Activated CD4-positive, alpha-beta T cell treated with anti-CD3 and anti-CD28 coated beads, Interleukin-10, Interleukin-2, amounts not matched to agents 100 ng/mL and 50 ng/mL, durations not matched to agents 16 hours and 8 hours (primary cell): ENCODE measurements at regions not wholly inside any gene's neighbourhood (a gene's known extent, or its start where the extent isn't known, plus 50 kb on each side); places are given as distances from the start of the nearest gene placed in this dataset.
"Not testable (repeated sequence)": the region's sequence is repeated elsewhere in the genome, so short reads cannot be mapped to it uniquely, and the experiment has no call there.

Experiments
- DNase-seq: peaks from one replicate; pipeline ENCODE4 v3.0.0-alpha.2; 2020

- DNase-seq, result no peak
Observed at GRCh38 chr12:131251336-131252101, 297.8 kb downstream of the ADGRD1 start.

GRCh38 chr12:131253376-131254026 is 299.8 kb downstream of the ADGRD1 start:
- no peak for DNase-seq

GRCh38 chr12:131254374-131254773 is 300.7 kb downstream of the ADGRD1 start:
- no peak for DNase-seq

- no peak for DNase-seq
Observed at GRCh38 chr12:131258398-131258797, 304.7 kb downstream of the ADGRD1 start.

GRCh38 chr12:131260251-131260905 is 306.7 kb downstream of the ADGRD1 start:
- DNase-seq, result no peak

GRCh38 chr12:131260954-131261353 is 307.2 kb downstream of the ADGRD1 start:
- no peak for DNase-seq

GRCh38 chr12:131261906-131262305 is 308.2 kb downstream of the ADGRD1 start:
- no peak for DNase-seq

GRCh38 chr12:131263626-131264025 is 309.9 kb downstream of the ADGRD1 start:
- DNase-seq, result no peak

- DNase-seq, result no peak
Observed at GRCh38 chr12:131264635-131265034, 310.9 kb downstream of the ADGRD1 start.

GRCh38 chr12:131266591-131267467 is 313.1 kb downstream of the ADGRD1 start:
- DNase-seq, result no peak

- DNase-seq, result no peak
Observed at GRCh38 chr12:131267576-131267975, 313.9 kb downstream of the ADGRD1 start.

GRCh38 chr12:131268123-131268522 is 314.4 kb downstream of the ADGRD1 start:
- not testable (repeated sequence) for DNase-seq

GRCh38 chr12:131268571-131268970 is 314.9 kb downstream of the ADGRD1 start:
- DNase-seq, result not testable (repeated sequence)

- DNase-seq, result no peak
Observed at GRCh38 chr12:131269551-131269950, 315.8 kb downstream of the ADGRD1 start.

GRCh38 chr12:131269977-131270376 is 316.3 kb downstream of the ADGRD1 start:
- not testable (repeated sequence) for DNase-seq

- no peak for DNase-seq
Observed at GRCh38 chr12:131271724-131272123, 318.0 kb downstream of the ADGRD1 start.

GRCh38 chr12:131272283-131272814 is 318.6 kb downstream of the ADGRD1 start:
- DNase-seq, result not testable (repeated sequence)

GRCh38 chr12:131273291-131273845 is 319.7 kb downstream of the ADGRD1 start:
- no peak for DNase-seq

GRCh38 chr12:131274061-131274460 is 320.4 kb downstream of the ADGRD1 start:
- DNase-seq, result no peak

- DNase-seq, result no peak
Observed at GRCh38 chr12:131274906-131275305, 321.2 kb downstream of the ADGRD1 start.

GRCh38 chr12:131275824-131276223 is 322.1 kb downstream of the ADGRD1 start:
- DNase-seq, result no peak

- no peak for DNase-seq
Observed at GRCh38 chr12:131276501-131277185, 322.9 kb downstream of the ADGRD1 start.
